ENCODE measurements at regions not wholly inside any gene's neighbourhood (a gene's known extent, or its start where the extent isn't known, plus 50 kb on each side); places are given as distances from the start of the nearest gene placed in this dataset.

GRCh38 chr3:124276539-124277143 lies 284.7 kb upstream of the ROPN1 start (continued):
- no peak for TF ChIP-seq RXRA (IDR thresholded peaks at IDR 0.05; ENCODE audit: insufficient read depth, low read depth, low read length)
- TF ChIP-seq KDM5A (IDR thresholded peaks at IDR 0.05; ENCODE audit: low read length) = no peak
- TF ChIP-seq EZH2 (IDR thresholded peaks at IDR 0.05; ENCODE audit: low read depth, low read length, severe bottlenecking) = no peak
- no peak for TF ChIP-seq CBX5 (IDR thresholded peaks at IDR 0.05; ENCODE audit: low read depth, low read length)
- no peak for TF ChIP-seq YY1 (IDR thresholded peaks at IDR 0.05; ENCODE audit: low read depth, low read length)
